HG02798 (cell line): ENCODE measurements at regions not wholly inside any gene's neighbourhood (a gene's known extent, or its start where the extent isn't known, plus 50 kb on each side); places are given as distances from the start of the nearest gene placed in this dataset.
"Not testable (repeated sequence)": the region's sequence is repeated elsewhere in the genome, so short reads cannot be mapped to it uniquely, and the experiment has no call there.

Source experiments
- ATAC-seq: cut with Tn5 transposase; IDR thresholded peaks from one replicate; pipeline ENCODE4 v1.9.1; 2021; ENCODE audit warnings: mild to moderate bottlenecking; ENCODE audit not compliant: unreplicated experiment, poor library complexity

GRCh38 chr2:210859314-210859713, 302.9 kb downstream of the CPS1 start:
- no peak for ATAC-seq

- no peak for ATAC-seq
These were observed 303.9 kb downstream of the CPS1 start for GRCh38 chr2:210860276-210860675.

- ATAC-seq: no peak
These were observed 304.8 kb downstream of the CPS1 start for GRCh38 chr2:210861038-210861665.

GRCh38 chr2:210862283-210863065, 306.1 kb downstream of the CPS1 start:
- ATAC-seq: no peak

- no peak for ATAC-seq
These were observed 306.9 kb downstream of the CPS1 start for GRCh38 chr2:210863283-210863682.

- ATAC-seq: not testable (repeated sequence)
These were observed 315.2 kb downstream of the CPS1 start for GRCh38 chr2:210871566-210871965.

GRCh38 chr2:210873631-210874030, 317.2 kb downstream of the CPS1 start:
- no peak for ATAC-seq

- ATAC-seq: no peak
These were observed 327.8 kb downstream of the CPS1 start for GRCh38 chr2:210884227-210884626.

GRCh38 chr2:210888035-210888434, 331.6 kb downstream of the CPS1 start:
- ATAC-seq: no peak

- ATAC-seq: no peak
These were observed 338.7 kb downstream of the CPS1 start for GRCh38 chr2:210895132-210895531.

GRCh38 chr2:210899131-210899530, 342.7 kb downstream of the CPS1 start:
- ATAC-seq: no peak

GRCh38 chr2:210901326-210901725, 344.9 kb downstream of the CPS1 start:
- no peak for ATAC-seq

- ATAC-seq: no peak
These were observed 356.4 kb downstream of the CPS1 start for GRCh38 chr2:210912779-210913178.

- ATAC-seq: no peak
These were observed 357.1 kb downstream of the CPS1 start for GRCh38 chr2:210913461-210913860.

GRCh38 chr2:210915912-210916311, 359.5 kb downstream of the CPS1 start:
- no peak for ATAC-seq

- ATAC-seq: no peak
These were observed 361.1 kb downstream of the CPS1 start for GRCh38 chr2:210917465-210917864.

GRCh38 chr2:210919128-210919527, 362.7 kb downstream of the CPS1 start:
- no peak for ATAC-seq

- ATAC-seq: no peak
These were observed 366.0 kb downstream of the CPS1 start for GRCh38 chr2:210922419-210922818.

GRCh38 chr2:210928714-210929113, 372.3 kb downstream of the CPS1 start:
- ATAC-seq: no peak

GRCh38 chr2:210938228-210938627, 381.8 kb downstream of the CPS1 start:
- ATAC-seq: no peak

- no peak for ATAC-seq
These were observed 390.0 kb downstream of the CPS1 start for GRCh38 chr2:210946395-210946794.
